ENCODE measurements at regions not wholly inside any gene's neighbourhood (a gene's known extent, or its start where the extent isn't known, plus 50 kb on each side); places are given as distances from the start of the nearest gene placed in this dataset.

- H3K27ac ChIP-seq (ENCODE audit: low read depth, low read length) = no peak overlapping the region
- WGBS, 3 donors = 66 to 79% (median 70%) methylated on average over 4 of the region's 4 CpGs
These were observed 1029.0 kb upstream of the AGA start for GRCh38 chr4:178470996-178471784.

- 86 to 93% (median 92%) methylated on average over 2 of the region's 2 CpGs for WGBS, 3 donors
- H3K27ac ChIP-seq (ENCODE audit: low read depth, low read length) = no peak overlapping the region
These were observed 1029.8 kb upstream of the AGA start for GRCh38 chr4:178471994-178472393.

GRCh38 chr4:178480105-178480504, 1037.9 kb upstream of the AGA start:
- H3K27ac ChIP-seq (ENCODE audit: low read depth, low read length) = no peak overlapping the region
- 41 to 49% (median 47%) methylated on average over 3 of the region's 3 CpGs for WGBS, 3 donors

- no peak overlapping the region for H3K27ac ChIP-seq (ENCODE audit: low read depth, low read length)
These were observed 1038.6 kb upstream of the AGA start for GRCh38 chr4:178480881-178481280.

- 40 to 71% (median 45%) methylated on average over 3 of the region's 3 CpGs for WGBS, 3 donors
These were observed 1039.3 kb upstream of the AGA start for GRCh38 chr4:178481564-178481963.

GRCh38 chr4:178523038-178523437, 1080.8 kb upstream of the AGA start:
- 70 to 83% (median 83%) methylated on average over 3 of the region's 3 CpGs for WGBS, 3 donors
- no peak overlapping the region for H3K27ac ChIP-seq (ENCODE audit: low read depth, low read length)

More at GRCh38 chr4:178481564-178481963, 1039.3 kb upstream of the AGA start:
- no peak overlapping the region for H3K27ac ChIP-seq (ENCODE audit: low read depth, low read length)

GRCh38 chr4:178535939-178536579, 1093.8 kb upstream of the AGA start:
- 44 to 55% (median 53%) methylated on average over 3 of the region's 3 CpGs for WGBS, 3 donors
- H3K27ac ChIP-seq (ENCODE audit: low read depth, low read length) = no peak overlapping the region

- H3K27ac ChIP-seq (ENCODE audit: low read depth, low read length) = no peak overlapping the region
- WGBS, 3 donors = 0% methylated on average over 1 of the region's 1 CpG
These were observed 1111.0 kb upstream of the AGA start for GRCh38 chr4:178553201-178553600.

- WGBS, 3 donors = 45 to 80% (median 71%) methylated on average over 1 of the region's 1 CpG
These were observed 1112.1 kb upstream of the AGA start for GRCh38 chr4:178554352-178554751.

GRCh38 chr4:178556796-178557195, 1114.6 kb upstream of the AGA start:
- H3K27ac ChIP-seq (ENCODE audit: low read depth, low read length) = no peak overlapping the region
- 18 to 49% (median 46%) methylated on average over 2 of the region's 2 CpGs for WGBS, 3 donors

More at GRCh38 chr4:178554352-178554751, 1112.1 kb upstream of the AGA start:
- no peak overlapping the region for H3K27ac ChIP-seq (ENCODE audit: low read depth, low read length)

- no peak overlapping the region for H3K27ac ChIP-seq (ENCODE audit: low read depth, low read length)
- 76 to 82% (median 77%) methylated on average over 7 of the region's 7 CpGs for WGBS, 3 donors
These were observed 1135.7 kb upstream of the AGA start for GRCh38 chr4:178577933-178578332.

- no peak overlapping the region for H3K27ac ChIP-seq (ENCODE audit: low read depth, low read length)
- 66 to 72% (median 71%) methylated on average over 6 of the region's 6 CpGs for WGBS, 3 donors
These were observed 1153.4 kb upstream of the AGA start for GRCh38 chr4:178595500-178596138.

GRCh38 chr4:178598672-178599071, 1156.4 kb upstream of the AGA start:
- WGBS, 3 donors = 67 to 78% (median 70%) methylated on average over 1 of the region's 1 CpG

GRCh38 chr4:178599521-178599920, 1157.3 kb upstream of the AGA start:
- no peak overlapping the region for H3K27ac ChIP-seq (ENCODE audit: low read depth, low read length)

More at GRCh38 chr4:178598672-178599071, 1156.4 kb upstream of the AGA start:
- H3K27ac ChIP-seq (ENCODE audit: low read depth, low read length) = no peak overlapping the region

- no peak overlapping the region for H3K27ac ChIP-seq (ENCODE audit: low read depth, low read length)
- WGBS, 3 donors = 42 to 70% (median 49%) methylated on average over 2 of the region's 2 CpGs
These were observed 1160.6 kb upstream of the AGA start for GRCh38 chr4:178602833-178603232.

- WGBS, 3 donors = 75 to 81% (median 76%) methylated on average over 2 of the region's 2 CpGs
- H3K27ac ChIP-seq (ENCODE audit: low read depth, low read length) = no peak overlapping the region
These were observed 1168.8 kb upstream of the AGA start for GRCh38 chr4:178611062-178611461.

GRCh38 chr4:178612733-178613132, 1170.5 kb upstream of the AGA start:
- 27 to 59% (median 41%) methylated on average over 4 of the region's 4 CpGs for WGBS, 3 donors
- no peak overlapping the region for H3K27ac ChIP-seq (ENCODE audit: low read depth, low read length)

- no peak overlapping the region for H3K27ac ChIP-seq (ENCODE audit: low read depth, low read length)
- 78 to 94% (median 85%) methylated on average over 1 of the region's 1 CpG for WGBS, 3 donors
These were observed 1190.2 kb upstream of the AGA start for GRCh38 chr4:178632415-178632814.

- no peak overlapping the region for H3K27ac ChIP-seq (ENCODE audit: low read depth, low read length)
- 13 to 66% (median 65%) methylated on average over 1 of the region's 1 CpG for WGBS, 3 donors
These were observed 1191.0 kb upstream of the AGA start for GRCh38 chr4:178633263-178633662.
